Islet of Langerhans (tissue), 1 donor: ENCODE measurements at regions not wholly inside any gene's neighbourhood (a gene's known extent, or its start where the extent isn't known, plus 50 kb on each side); places are given as distances from the start of the nearest gene placed in this dataset.
"Not testable (repeated sequence)": the region's sequence is repeated elsewhere in the genome, so short reads cannot be mapped to it uniquely, and the experiment has no call there.

Experiments
- FAIRE-seq: peaks from one replicate; lab custom pipeline; 2011; peaks lifted over from hg19 to GRCh38; lab: Jason Lieb, UNC

DNA sequence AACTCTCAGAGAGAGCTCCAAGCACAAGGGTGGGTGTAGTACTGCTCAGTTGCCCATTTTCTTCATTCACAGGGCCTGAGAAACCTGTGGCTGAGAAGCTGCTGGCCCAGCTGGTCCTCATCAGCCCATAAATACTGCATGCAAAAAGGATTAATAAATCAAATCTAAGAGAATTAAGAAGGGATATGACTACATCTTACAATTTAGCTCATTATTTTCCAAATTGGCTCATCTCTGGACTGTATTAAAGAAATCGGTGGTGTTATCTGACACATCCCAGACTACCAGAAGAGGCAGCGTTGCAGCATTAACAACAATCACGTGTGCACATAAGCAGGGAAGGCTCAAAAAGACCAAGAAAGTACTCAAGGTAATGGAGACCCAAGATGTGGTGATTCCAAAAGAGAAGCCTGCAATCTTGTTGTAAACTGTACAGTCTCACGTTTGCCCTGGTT lies 90.7 kb downstream of the CD24 start:
- FAIRE-seq: no peak

DNA sequence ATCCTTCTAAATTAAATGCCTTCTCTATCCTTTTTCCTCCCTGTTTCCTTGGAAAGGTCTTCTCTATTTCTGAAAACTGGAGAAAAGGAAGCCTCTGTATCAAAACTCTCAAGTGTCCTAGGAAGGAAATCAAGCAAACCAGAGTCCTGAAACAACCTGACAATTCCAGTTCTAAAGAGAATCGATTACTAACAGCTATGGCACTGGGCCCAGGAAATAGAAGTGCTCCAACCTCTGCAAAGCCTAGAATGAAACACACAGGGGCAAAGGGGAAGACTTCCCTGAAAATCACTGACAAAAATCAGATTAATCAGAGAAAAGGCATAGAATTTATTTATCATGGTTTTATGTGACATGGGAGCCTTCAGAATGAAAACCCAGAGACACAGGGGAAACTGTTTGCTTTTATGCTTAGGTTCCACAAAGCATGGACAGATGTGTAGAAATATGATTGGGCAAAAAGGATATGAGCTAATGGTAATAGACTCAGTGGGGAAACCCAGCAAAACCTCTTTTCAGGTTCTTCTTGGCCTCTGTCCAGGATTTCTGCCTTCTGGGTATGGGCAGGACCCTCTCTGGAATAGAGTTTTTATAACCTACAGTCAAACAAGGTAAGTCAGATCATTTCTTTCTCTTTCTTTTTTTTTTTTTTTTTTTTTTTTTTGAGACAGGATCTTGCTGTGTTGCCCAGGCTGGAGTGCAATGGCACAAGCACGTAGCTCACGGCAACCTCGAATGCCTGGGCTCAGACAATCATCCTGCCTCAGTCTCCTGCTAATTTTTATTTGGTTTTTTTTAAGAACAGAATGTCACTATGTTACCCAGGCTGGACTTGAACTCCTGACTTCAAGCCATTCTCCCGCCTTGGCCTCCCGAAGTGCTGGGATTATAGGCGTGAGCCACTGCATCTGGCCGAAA lies 91.7 kb downstream of the CD24 start:
- no peak for FAIRE-seq

DNA sequence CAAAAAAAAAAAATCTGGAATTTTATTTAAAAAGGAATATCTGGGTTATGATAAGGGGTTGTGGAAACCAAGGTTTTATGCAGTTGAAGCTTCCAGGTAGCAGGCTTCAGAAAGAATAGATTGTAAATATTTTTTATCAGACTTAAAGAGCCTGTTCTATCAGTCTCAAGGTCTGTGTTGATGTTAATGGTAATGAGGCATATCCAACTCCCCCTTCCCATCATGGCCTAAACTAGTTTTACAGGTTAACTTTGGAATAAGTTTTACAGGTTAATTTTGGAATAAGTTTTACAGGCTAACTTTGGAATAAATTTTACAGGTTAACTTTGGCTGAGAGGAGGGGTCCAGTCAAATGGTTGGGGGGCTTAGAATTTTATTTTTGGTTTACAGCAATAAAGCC lies 92.4 kb downstream of the CD24 start:
- FAIRE-seq: no peak

- no peak for FAIRE-seq
Observed at GRCh38 chr6:106880952-106881351, 93.6 kb downstream of the CD24 start.

- FAIRE-seq: no peak
Observed at GRCh38 chr6:106875782-106876321, 98.7 kb downstream of the CD24 start.

- FAIRE-seq: no peak
Observed at GRCh38 chr6:106874481-106874880, 100.0 kb downstream of the CD24 start.

DNA sequence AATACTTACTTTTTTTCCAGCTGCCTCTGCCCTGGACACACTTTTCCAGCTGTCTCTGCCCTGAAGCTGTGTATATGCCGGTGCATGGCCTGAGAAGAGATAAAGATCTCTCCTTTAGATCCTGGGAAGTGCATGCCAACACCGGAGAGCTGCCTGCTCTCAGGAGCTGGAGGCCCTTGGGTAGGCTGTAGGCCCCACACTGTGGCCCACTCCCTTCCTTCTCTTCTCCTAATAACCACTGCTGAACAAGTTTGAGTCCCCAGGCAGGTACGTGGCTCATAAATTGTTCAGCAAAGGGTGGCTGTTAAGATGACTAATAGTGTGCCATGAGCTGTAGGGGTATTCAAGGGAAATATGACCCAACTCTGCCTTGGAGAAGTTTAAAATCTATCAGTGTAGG lies 102.5 kb downstream of the CD24 start:
- FAIRE-seq: no peak

- FAIRE-seq: no peak
Observed at GRCh38 chr6:106870824-106871717, 103.5 kb downstream of the CD24 start.

DNA sequence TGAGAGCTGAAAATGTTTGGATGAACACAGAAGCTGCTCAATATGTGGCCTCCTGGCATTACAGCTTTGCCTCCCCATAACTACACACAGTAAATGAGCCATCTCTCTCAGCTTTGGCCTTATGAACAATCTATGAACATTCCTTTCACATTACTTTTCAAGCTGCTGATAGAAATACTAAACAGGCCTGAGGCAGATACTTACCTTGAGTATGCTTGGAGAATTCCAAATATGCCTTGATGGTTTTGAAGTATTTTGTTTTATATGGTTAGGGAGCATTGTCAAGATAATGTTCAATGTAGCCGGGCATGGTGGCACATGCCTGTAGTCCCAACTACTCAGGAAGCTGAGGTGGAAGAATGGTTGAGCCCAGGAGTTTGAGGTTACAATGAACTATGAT lies 104.5 kb downstream of the CD24 start:
- no peak for FAIRE-seq

DNA sequence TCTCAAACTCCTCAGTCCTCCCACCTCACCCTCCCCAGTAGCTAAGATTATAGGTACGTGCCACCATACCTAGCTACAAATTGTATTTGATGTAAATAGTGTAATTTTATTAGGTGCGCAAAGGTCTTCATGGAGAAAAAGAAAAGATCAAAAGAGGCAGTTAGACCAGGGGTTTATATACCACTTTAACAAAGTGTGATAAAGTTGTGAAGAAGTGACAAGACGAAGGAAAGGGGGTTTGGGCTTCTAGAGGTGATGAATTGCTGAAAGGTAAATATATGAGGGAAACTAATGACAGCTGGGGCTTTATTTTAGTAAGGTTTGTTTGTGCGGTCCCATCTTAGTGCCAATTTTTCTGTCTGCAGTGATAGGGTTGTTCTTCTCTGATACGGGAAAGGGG lies 105.3 kb downstream of the CD24 start:
- no peak for FAIRE-seq

GRCh38 chr6:106866875-106867658 lies 107.5 kb downstream of the CD24 start:
- no peak for FAIRE-seq

DNA sequence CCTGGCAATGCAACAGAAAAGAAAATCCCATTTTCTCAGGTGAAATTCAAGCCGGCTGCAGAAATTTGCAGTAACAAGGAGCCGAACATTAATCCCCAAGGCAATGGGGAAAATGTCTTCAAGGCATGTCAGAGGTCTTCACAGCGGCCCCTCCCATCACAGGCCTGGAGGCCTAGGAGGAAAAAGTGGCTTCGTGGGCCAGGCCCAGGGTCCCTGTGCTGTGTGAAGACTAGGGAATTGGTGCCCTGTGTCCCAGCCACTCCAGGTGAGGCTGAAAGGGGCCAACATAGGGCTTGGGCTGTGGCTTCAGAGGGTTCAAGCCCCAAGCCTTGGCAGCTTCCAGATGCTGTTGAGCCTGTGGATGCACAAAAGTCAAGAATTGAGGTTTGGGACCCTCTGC lies 111.7 kb downstream of the CD24 start:
- no peak for FAIRE-seq

- FAIRE-seq: no peak
Observed at GRCh38 chr6:106860940-106861339, 113.6 kb downstream of the CD24 start.

- FAIRE-seq: no peak
Observed at GRCh38 chr6:106858653-106859092, 115.9 kb downstream of the CD24 start.

DNA sequence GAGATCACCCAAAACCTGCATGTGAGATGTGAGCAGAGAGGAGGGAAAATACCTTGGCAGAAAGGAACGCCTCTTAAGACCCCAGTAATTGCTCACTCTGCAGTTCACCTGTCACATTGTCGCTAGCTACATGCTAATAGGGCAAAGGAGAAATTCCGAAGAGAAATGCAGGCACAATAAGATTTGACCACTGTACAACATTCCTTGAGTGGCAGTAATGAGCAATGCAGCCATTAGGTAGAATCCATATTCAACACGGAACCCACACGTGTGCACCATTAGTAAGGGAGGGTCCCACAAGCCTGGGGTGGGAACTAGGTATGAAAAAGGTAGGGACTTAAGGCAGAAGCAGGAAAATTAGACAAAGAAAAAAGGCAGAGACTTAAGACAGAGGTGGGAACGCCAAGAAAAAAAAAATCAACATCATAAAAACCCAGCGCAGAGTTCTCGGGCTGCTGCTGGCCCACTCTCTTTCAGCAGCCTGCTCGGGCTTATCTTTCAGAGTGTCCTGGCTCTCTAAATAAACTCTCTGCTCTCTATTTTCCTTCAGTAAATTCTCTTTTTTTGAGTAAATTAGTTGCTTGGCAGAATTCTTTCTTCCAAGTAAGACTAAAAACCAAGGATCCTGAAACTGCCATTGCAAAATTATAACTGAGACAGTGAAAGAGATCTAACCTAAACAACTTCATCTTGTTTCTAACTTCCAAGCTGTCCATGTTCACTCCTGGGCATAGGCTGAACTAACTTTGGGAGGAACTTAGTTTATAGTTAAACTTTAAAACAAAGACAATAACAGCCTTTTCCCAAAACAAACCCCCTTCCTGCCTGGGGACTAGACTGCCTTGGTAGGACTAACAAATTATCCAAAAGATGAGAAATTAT lies 116.5 kb downstream of the CD24 start:
- FAIRE-seq: no peak

GRCh38 chr6:106857310-106857709 lies 117.2 kb downstream of the CD24 start:
- not testable (repeated sequence) for FAIRE-seq

GRCh38 chr6:106856227-106856874 lies 118.2 kb downstream of the CD24 start:
- FAIRE-seq: no peak

- no peak for FAIRE-seq
Observed at GRCh38 chr6:106855117-106855516, 119.4 kb downstream of the CD24 start.

- FAIRE-seq: no peak
Observed at GRCh38 chr6:106849676-106850332, 124.7 kb downstream of the CD24 start.

DNA sequence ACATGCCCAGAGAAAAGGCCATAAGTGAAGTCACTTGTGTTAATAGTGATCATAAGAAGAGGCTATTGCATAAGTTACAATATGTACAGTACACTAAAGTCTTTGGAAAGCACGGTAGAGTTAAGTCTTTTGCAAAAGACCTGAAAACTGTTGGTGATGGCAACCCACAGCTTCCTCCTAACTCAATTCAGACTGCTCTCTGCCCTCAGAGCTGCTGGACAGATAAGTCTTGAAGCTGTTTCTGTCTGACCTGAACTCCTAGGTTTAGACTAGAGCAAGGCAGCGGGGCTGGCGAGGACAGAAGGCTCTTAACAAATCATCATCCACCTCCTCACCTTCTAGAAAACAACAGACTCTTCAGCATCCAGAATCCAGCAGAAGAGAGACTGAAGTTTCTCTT lies 125.4 kb downstream of the CD24 start:
- FAIRE-seq: no peak
